ENCODE measurements at regions not wholly inside any gene's neighbourhood (a gene's known extent, or its start where the extent isn't known, plus 50 kb on each side); places are given as distances from the start of the nearest gene placed in this dataset.

DNA sequence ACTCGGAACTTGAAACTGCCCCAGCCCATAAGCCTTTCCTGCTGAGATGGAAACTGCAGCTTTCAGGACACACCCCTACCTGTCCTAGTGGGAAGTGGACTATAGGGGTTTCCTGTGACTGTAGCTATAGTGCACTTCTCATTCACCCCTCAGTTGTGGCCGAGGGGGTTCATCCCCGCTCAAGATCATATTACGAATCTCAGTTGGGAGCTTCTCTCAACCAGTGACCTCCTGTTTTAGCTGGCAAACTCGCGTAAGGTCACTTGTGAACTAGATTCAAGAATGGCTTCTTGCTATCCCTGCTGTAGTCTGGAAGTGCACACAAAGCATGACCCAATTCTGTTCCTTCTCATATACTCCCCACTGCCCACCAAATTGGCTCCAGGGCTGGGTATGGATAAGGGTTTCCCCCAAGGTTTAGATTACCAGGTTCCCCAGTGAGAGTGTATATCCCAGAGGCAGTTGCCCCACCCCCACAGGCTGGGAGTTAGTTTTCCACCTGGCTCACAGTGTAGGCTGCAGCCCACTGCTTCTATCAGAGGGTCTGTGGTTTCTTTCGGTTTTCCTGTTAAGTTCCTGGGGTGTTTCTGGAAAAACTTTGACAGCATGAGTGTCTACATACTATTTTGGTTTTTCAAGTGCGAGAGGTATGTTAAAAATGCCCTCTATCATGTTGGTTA, 812.9 kb downstream of the JRKL start:
- TF ChIP-seq, protein P1, sequence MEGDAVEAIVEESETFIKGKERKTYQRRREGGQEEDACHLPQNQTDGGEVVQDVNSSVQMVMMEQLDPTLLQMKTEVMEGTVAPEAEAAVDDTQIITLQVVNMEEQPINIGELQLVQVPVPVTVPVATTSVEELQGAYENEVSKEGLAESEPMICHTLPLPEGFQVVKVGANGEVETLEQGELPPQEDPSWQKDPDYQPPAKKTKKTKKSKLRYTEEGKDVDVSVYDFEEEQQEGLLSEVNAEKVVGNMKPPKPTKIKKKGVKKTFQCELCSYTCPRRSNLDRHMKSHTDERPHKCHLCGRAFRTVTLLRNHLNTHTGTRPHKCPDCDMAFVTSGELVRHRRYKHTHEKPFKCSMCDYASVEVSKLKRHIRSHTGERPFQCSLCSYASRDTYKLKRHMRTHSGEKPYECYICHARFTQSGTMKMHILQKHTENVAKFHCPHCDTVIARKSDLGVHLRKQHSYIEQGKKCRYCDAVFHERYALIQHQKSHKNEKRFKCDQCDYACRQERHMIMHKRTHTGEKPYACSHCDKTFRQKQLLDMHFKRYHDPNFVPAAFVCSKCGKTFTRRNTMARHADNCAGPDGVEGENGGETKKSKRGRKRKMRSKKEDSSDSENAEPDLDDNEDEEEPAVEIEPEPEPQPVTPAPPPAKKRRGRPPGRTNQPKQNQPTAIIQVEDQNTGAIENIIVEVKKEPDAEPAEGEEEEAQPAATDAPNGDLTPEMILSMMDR (conservative IDR thresholded peaks at IDR 0.05), result no peak

DNA sequence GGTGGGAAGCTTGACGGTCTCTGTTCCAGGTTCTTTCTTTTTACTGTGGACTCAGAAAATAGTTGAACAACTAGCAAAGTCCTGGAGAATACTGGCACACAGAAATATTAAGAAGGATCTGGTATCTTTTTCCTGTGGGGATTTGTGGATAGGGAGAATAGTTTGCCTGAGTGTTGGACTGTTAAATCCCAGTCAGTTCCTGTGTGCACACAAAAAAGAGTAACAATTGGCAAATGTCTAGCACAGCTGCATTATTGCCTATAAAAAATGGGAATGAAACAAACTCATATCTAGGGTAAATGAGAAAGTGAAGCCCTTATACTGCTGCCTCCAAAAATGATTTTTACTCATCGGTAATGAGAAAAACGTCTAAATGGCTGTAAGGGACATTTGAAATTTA, 828.2 kb downstream of the JRKL start:
- no peak overlapping the region for H3K27ac ChIP-seq
- TF ChIP-seq, protein P1 (conservative IDR thresholded peaks at IDR 0.05), result no peak

More for the DNA sequence above, 812.9 kb downstream of the JRKL start:
- H3K27ac ChIP-seq, result no peak overlapping the region

DNA sequence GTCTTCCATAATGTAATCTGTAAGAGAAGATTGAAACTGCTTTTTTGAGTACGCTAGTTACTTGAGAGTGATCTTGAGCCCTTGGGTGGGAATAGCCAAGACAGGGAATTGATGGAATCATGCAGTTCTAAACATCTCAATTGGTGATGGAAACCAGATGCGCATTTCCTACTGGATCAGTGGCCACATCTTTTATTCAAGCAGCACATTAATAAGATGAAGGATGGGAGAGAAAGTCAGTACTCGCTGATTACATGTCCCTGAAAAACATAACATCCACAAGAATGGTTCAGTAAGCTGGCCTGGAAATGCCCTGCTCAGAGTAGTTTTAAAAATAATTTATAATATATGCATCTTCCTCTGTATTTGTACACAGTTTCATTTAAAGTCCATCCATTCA, 833.8 kb downstream of the JRKL start:
- no peak overlapping the region for H3K27ac ChIP-seq
- TF ChIP-seq, protein P1 (conservative IDR thresholded peaks at IDR 0.05), result no peak

DNA sequence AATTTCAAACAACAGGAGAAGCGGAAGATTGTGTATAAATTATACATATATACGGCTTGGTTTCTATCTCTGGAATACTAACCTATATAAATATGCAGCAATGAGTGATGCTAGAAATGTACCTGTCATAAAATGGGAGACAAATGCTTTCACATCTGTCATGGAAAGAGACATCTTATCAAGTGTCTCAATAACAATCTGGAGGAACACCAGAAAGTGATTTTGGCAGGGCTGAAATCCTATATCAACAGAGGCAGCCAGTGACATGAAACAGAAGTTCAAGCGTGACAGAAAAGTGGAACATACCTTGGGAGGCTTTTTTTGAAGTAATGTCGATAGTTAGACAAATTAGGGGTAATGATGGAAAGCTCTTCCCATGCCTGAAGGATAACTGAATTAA, 834.6 kb downstream of the JRKL start:
- no peak overlapping the region for H3K27ac ChIP-seq
- TF ChIP-seq, protein P1 (conservative IDR thresholded peaks at IDR 0.05), result no peak

DNA sequence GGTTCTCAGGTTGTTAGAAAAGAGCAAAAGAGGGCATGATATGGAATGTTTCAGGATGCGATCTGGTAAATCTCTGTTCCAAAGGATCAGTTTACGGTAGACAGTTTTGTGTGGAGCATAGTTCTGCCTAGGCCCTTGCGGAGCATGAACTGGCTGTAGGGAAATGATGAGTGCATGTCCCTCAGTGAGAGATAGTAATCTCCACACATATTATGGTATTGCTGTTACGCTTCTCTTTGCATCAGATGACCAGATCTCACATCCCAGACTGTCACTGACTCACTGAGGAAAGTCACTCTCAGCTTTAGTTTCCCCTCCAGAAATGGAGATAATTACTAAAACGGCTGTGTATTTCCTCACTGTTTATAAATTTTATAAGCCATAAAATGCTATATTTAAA, 836.0 kb downstream of the JRKL start:
- no peak overlapping the region for H3K27ac ChIP-seq
- TF ChIP-seq, protein P1 (conservative IDR thresholded peaks at IDR 0.05), result no peak

DNA sequence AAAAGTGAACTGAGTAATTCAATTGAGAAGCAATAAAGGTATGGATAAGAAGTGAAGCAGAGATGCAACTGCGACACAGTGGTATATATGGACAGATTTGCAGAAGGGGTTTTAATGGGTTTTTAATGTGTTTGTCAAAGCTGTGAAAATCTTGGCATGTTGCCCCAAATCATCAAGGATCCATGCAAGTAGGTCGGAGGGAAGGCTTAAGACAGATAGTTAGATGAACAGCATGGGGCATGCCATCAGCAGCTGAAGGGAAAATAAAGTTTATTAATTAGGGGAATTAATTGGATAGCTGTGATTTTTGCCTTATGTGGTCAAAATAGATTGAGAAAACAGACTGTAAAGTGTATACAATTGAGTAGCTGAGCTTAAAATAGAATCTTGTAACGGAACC, 840.1 kb downstream of the JRKL start:
- TF ChIP-seq, protein P1 (conservative IDR thresholded peaks at IDR 0.05), result no peak
- H3K27ac ChIP-seq, result no peak overlapping the region

DNA sequence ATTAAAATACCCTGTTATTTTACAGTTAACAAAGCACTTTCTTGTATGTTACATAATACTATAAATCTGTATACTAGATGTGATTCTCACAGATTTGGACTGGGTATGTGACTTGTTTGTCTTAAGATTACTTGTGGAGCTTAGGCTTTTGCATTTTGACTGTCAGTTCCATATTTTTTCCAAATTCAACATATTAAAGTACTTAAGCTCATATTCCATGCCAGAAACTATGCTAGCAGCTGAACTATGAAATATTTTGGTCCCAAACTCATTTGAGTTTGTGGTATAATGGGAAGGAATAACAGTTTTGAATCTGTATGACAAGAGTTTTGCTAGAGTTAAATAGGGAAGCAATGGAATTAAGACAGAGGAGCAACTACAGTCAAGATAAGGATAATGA, 841.4 kb downstream of the JRKL start:
- no peak overlapping the region for H3K27ac ChIP-seq
- TF ChIP-seq, protein P1 (conservative IDR thresholded peaks at IDR 0.05), result no peak
